Right renal cortex interstitium (tissue), 3 donors: ENCODE measurements at regions not wholly inside any gene's neighbourhood (a gene's known extent, or its start where the extent isn't known, plus 50 kb on each side); places are given as distances from the start of the nearest gene placed in this dataset.

Experiments used
- DNase-seq, 3 donors: peaks; one replicate each; pipeline ENCODE4 v3.0.0-alpha.2; 2013; ENCODE audit warnings: low read depth in 3 of 3, low spot score in 2 of 3

DNA sequence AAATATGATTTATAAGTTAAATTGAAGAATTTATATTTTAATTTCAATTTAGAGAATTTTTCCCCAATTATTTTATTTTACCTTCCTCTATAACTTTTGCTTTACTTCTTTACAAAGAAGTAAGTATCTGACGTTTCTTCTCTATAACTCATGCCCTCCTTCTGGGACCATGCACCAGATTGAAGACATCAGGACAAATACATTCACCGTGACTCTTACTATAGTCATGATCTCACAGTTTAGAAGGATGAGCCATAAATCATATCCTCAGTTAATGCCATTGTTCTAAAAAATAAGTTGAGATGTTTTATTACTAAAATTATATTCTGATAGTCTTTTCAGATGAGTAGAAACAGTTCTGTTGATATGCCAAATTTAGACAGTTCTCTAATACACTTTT, 279.3 kb downstream of the TMX3 start:
- no peak for DNase-seq

DNA sequence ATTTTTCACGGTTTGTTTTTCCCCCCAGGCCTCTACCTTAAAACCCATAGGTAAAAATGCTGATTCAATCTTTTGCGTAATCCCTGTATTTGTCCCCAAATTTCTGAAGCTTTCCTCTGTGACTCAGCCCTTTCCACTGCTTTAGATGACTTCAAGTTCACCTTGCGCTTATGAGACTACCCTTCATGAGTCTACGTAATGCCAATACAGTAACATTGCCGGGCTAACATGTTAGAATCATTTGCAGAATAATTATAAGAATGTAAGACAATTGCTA, 283.0 kb downstream of the TMX3 start:
- DNase-seq, result no peak

DNA sequence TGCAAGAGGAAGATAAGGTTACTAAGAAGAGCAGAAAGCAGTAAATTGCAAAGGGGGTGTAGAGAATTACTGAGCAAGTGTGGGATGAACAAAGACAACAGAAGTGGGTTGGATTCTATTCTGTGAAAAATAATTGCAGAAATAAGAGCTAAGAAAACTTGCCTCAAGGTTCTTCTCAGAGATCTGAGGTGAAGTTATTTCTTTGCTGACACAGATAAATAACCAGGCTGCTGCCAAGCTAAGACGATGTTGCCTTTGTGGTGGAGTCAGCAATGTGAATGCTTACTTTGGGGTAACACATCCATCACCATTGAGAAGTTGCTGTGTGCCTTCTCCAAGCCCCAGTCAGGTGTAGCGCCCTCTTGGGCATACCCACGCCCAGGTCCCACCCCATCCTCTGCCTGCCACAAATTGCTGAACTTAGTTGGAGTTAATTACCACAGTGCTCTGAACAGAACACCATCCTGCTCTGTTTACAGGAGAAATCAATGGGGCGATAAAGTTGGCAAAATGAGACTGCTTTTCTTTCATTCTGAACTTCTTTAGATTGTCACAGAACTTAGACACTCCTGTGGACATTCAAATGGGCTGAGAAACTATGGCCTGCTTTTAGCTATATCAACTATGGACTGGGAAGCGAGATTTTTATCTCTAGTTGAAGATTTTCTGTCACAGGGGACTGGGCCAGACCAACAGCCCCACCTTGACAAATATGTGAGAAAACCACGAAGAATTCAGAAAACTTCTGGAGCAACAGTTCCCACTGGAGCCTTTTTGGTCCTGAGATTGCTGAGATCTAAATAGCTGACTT, 283.6 kb downstream of the TMX3 start:
- DNase-seq, result no peak

DNA sequence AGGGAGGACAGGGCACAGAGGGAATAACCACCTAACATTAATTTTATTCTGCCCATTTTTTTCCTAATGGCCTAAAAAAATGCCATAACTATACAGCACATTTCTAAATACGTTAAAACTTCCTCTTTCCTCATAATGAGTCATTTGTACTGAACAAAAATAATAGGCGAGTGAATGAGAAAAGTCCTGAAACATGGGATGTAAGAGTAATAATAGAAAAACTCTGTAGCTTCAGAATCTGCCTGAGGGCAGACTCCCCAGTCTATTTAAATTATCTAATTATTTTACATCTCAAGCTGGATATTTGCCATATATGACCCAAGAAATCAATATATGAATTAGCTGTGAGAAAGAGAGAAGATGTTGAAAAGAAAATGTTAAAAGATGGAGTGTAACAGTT, 285.1 kb downstream of the TMX3 start:
- DNase-seq, result no peak

DNA sequence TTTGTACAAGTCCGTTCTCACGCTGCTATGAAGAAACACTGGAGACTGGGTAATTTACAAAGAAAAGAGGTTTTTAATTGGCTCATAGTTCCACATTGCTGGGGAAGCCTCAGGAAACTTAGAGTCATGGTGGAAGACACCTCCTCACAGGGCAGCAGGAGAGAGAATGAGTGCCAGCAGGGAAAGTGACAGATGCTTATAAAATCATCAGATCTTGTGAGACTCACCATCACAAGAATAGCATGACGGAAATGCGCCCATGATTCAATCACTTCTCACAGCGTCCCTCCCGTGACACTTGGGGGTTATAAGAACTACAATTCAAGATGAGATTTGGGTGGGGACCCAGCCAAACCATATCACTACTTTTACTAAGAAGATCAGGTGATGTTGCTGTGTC, 285.8 kb downstream of the TMX3 start:
- DNase-seq, result no peak

DNA sequence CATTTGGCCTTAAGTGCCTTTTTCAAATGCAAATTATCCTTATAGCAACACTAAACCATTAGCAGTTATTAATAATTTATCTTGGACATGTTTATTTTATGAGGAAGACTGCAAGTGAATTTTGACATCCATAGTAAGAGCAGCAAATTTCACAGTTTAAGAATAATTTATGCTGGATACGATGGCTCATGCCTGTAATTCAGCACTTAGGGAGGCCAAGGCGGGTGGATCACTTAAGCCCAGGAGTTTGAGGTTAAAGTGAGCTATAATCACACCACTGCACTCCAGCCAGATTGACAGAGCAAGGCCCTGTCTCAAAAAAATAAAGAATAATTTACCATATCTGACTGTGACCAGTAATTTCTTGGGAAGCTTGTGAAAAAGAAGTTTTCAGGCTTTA, 286.2 kb downstream of the TMX3 start:
- no peak for DNase-seq

DNA sequence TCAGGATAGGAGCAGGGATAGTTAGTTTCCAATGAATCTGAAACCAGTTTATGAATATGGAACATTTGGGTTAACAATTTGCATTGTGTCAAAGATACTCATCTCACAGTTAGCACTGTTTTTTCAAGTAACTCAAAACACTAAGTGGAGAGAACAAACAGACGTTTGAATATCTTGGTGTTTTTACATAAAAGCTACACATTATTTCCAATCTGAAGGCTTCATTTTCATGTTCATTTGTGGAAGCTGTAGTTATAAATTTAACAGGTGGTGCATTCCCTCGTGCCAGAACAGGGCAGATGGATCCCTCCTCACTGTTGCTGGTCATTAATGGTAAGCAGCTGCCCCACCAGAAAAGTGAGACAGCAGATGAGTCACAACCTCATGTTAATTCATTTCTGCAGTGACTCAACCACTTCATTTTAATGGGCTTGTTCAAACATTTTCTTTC, 286.9 kb downstream of the TMX3 start:
- no peak for DNase-seq

DNA sequence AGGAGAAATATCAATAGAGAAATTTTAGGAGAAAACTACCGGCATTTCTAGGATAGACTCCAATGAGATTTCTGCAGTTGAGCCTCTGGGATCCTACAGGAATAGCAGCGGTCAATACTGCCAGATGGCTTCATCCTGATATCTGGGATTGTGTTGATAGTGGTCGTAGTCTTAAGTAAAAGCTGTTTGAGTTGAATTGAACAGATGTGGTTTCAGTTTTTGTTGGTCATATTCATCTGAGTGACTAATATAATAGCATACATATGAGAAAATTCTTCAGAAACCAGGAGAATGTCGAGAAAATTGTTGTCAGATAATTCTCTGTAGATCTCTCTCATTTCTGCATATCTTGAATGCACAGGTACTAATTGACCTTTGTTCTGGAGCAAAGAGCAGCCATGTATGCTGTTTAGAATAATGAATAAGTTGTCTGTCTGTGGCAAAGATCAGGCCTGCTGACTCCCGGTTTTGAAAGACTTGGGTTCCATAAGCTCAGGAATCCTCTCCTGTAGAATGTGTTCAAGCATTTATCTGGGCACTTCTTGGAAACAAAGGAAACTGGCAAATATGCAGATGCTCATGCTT, 288.1 kb downstream of the TMX3 start:
- no peak for DNase-seq

DNA sequence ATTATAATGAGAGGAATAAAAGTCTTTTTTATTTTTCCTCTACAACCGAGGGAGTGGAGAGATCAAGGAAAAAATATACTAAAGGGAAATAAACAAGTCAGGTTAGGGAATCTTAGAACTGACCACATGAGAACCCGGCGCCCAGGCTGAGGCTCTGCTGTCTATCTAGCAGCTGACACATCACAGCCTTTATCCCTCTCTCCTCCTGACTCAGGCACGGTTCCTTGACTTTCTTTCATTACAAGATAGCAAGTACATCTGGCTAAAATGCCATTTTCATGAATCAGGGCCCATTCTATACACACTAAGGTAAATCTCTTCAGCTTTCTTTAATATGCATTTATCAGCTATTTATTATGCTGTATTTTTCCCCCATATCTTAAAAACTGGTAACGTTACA, 296.0 kb downstream of the TMX3 start:
- DNase-seq, result no peak

DNA sequence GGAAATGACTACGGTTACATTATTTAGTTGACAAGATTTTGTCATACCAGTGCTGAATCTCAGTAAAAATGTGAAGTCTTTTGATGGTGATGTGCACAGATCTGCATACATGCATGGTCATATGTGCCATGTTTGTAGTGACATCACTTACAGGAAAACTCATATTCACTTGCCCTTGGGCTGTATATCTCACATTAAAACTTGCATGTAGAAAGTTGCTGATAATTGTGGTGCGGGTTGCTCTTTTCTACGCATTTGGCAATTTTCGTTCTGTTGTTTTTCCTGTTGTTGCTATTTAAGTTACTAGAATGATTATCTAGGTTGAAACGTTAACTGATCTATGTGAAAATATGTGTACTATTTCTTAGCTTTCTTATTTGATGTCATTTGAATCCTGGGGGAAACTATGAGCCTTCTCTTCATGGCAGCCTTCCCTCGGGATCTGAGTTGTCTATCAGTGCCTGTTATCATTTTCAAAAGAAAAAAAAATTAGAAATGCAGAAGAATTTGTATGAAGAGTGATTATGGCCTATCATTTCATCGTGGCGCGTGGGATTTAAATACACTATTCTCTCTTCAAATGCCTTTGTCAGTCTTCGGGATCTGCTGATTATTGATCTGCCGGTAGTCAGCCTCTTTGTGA, 296.6 kb downstream of the TMX3 start:
- DNase-seq, result no peak

DNA sequence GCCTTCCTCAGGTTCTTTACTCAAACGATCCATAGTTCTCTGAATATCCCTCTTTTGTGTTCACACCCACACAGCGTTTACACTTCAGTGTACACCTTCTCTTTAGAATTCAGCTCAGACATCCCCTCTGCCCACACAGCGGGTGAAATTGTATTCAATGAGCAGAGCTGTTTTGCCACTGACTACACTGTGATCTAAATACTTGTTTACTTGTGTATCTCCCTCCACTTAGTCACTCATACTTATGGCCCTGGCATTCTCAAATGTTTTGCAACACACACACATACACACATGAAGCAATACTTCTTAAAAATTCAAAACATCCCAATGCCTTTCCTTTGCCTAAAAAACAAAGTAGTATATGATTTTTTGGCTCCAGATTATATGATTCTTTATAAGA, 297.1 kb downstream of the TMX3 start:
- no peak for DNase-seq

DNA sequence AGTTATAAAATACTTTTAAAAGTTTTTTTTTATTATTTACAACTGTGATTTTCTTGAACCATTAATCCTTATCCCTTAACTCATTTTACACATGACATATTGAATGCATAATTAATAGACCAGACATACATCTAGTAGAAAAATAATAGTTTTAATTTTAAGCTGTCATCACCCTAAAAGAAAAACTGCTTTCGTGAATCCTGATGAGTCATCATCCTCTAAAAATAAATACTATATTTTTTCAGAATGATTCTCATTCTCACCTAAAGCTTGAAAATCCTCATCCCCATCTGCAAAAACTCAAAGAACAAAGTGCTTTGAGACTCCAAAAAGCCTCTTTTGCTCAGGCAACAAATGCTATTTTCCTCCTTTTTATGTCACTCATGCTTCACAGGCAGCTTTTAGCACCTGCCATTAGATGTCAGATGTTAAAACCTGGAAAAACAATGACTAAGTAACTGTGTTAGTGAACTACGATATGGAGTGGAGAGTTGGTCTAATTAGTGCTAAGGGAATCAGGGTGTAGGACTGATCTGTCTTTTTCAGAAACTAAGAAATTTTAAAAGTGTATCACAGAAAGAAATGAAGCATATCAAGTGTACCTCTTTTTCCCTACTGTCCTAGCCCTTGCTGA, 297.6 kb downstream of the TMX3 start:
- DNase-seq, result no peak

DNA sequence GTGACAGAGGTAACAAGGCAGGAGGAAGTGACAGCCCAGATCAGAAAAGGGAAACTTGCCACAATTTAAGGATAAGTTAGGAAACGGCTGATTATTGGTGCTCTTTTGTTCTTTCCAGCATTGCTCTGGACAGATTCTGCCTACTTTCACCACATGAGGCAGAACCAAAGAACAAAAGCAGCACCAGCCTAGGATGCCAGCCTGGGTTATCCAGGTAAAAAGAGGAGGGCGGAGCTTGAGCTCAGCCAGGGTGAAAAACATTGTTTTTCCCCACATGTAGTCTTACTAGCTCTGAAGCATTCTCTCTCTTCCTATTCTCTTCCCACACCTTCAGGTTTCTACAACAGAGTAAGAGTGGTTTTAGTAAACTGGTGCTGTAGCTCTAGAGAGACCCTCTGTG, 300.5 kb downstream of the TMX3 start:
- DNase-seq, result no peak

DNA sequence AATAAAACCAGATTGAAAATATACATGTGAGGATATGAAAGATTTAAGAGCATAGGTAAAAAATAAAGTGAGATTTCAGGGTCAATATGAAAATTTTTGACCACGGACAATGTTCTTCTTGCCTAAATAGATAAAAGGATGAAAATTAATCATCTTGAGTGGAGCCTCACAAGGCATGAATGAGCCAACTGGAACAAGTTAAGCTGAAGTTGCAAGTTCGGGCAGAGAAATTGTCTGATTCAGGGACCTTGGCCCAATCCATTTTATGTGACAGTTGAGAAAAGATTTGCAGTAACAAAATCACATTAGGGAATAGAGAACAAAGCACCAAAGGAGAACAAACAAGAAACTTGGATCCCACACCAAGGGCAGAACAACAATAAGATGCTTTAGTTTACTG, 305.3 kb downstream of the TMX3 start:
- no peak for DNase-seq

DNA sequence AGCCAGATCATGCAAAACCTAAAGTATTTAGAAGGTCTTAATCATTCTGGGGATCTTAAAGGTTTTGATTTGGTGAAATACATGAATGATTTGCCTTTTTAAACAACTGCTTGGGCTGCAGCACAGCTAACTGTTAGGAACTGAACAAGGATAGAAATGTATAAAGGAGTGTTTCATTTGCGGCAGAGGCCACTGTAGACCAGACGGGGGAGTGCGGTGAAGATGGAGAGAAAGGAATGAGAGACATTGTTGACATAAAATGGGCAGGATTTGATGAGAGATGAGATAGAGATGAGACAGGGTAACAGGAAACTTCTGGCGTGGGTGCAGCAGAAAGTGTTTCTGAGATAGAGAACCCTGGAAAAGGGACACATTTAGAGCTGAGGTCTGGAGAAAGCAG, 308.1 kb downstream of the TMX3 start:
- DNase-seq, result no peak

DNA sequence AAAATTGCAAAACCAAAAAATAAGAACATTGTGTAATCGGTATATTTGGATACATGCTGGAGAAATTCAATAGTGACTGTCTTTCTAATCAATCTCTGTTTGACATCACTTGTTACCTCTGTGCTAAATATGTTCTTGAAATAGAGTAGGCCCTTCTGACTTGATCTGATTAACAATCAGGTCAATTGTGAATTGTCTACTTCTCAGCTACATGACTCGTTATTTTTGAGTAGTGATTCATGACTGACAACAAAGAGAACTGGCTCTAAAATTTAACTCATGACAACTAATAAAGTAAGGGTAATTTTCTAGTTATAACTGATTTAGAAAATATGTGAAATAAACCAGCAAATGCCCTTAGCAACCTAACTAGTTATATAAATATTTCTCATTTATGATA, 312.1 kb downstream of the TMX3 start:
- DNase-seq, result no peak

DNA sequence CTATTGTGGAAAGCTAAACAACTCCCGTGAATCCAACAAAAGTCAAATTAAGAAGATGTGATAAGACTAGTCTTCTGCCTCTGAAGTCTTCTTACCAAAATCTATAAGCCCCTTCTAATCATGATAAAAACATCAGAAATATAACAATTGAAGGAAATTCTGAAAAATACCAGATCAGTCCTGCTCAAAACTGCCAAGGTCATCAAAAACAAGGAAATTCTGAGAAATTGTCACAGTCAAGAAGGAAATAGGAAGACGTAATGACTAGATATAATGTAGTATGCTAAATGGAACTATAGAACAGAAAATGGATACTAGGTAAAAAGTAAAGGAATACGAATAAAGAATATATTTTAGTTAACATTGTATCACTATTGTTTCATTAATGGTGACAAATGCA, 314.0 kb downstream of the TMX3 start:
- no peak for DNase-seq

DNA sequence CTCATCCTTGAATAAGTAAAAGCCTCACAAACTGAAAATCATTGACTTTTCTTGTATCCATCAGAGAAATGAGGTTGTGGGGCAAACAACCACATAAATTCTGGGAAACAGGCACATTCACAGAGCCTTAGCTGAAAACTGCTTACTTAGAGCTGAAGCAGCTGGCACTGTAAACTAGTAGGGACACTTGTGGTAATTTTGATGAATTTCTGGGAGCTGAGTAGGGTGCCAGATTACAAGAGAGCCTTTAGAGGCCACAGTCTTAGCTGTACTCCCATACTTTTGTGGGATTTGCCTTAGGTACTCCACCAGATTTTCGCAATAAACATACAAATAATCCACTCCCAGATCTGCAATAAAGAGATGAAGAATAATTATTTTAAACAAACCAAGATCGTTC, 315.2 kb downstream of the TMX3 start:
- no peak for DNase-seq

DNA sequence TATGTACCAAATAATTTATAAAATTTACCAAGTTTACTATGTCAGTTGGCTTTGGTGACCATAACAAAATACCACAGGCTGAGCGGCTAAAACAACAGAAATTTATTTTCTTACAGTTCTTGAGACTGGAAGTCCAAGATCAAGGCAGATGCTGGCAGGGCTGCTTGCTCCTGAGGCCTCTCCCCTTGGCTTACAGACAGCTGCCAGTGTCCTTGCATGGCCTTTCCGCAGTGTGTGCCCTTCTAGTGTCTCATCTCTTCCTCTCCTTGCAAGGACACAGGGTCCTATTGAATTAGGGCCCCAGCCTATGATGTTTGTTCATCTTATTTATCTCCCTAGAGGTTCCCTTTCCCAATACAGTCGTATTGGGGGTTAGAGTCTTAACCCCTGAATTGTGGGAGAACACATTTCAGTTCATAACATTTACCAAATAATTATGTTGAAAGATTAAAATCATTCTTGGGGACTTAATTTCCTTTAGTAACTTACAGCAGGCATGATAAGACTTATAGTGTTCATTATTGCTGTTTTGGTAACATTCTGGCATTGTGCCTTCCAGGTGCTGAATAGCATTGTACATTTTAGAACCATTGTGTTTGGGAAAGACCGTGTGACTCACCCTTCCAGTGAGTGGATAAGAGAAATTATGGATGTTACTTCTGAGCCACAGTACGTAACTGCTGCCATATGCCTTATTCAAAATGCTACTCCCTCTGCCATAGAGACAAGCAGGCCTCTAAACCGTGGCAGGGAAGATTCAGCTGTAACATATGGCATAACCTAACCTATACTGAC, 317.5 kb downstream of the TMX3 start:
- DNase-seq, result no peak

DNA sequence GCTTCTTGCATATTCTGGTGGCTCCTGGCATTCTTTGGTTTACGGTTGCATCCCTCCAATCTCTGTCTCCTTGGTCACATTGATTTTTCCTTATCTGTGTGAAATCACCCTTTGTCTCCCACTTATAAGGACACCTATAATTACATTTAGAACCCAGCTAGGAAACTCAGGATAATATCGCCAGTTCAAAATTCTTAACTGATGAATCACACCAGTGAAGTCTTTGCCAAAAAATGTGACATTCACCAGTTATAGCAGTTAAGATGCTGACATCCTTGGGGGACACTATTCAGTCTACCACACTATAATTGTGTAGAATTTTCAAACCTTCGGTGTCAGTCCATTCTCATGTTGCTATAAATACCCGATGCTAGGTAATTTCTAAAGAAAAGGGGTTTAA, 320.2 kb downstream of the TMX3 start:
- no peak for DNase-seq

DNA sequence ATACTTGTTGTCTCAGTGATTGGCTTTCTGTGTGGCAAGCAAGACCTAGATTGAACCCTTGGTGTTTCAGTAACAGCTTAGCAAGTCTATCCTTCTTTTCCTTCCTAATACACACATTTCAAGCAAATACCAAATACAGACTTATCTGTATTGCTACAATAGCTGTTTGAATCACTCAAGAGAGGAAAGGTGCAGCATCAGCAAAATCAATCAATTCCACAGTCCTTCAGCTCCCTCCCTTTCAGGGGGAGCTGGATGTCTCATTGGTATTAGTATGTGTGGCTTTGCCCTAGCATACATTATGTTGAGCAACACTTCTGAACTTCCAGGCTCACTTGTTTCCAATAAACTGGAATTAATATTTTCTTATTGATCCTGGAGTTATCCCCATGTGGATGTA, 323.1 kb downstream of the TMX3 start:
- DNase-seq, result no peak
